GM18498 (cell line): ENCODE measurements at regions not wholly inside any gene's neighbourhood (a gene's known extent, or its start where the extent isn't known, plus 50 kb on each side); places are given as distances from the start of the nearest gene placed in this dataset.
"Not testable (repeated sequence)": the region's sequence is repeated elsewhere in the genome, so short reads cannot be mapped to it uniquely, and the experiment has no call there.

ENCODE experiments used
- ATAC-seq: cut with Tn5 transposase; IDR thresholded peaks from one replicate; pipeline ENCODE4 v1.9.1; 2021; ENCODE audit warnings: mild to moderate bottlenecking, moderate library complexity; ENCODE audit not compliant: unreplicated experiment

- no peak for ATAC-seq
Observed at GRCh38 chr9:78383130-78383529, 86.2 kb downstream of the PSAT1 start.

- no peak for ATAC-seq
Observed at GRCh38 chr9:78386348-78386747, 89.4 kb downstream of the PSAT1 start.

- no peak for ATAC-seq
Observed at GRCh38 chr9:78386773-78387172, 89.8 kb downstream of the PSAT1 start.

GRCh38 chr9:78393340-78393739 is 96.4 kb downstream of the PSAT1 start:
- ATAC-seq, result no peak

- no peak for ATAC-seq
Observed at GRCh38 chr9:78393932-78394331, 97.0 kb downstream of the PSAT1 start.

- ATAC-seq, result no peak
Observed at GRCh38 chr9:78396087-78396486, 99.2 kb downstream of the PSAT1 start.

- ATAC-seq, result no peak
Observed at GRCh38 chr9:78397045-78397444, 100.1 kb downstream of the PSAT1 start.

GRCh38 chr9:78397454-78397853 is 100.5 kb downstream of the PSAT1 start:
- ATAC-seq, result no peak

- no peak for ATAC-seq
Observed at GRCh38 chr9:78399153-78399552, 102.2 kb downstream of the PSAT1 start.

- no peak for ATAC-seq
Observed at GRCh38 chr9:78400496-78400895, 103.6 kb downstream of the PSAT1 start.

GRCh38 chr9:78405461-78405860 is 108.5 kb downstream of the PSAT1 start:
- no peak for ATAC-seq

- no peak for ATAC-seq
Observed at GRCh38 chr9:78406146-78406545, 109.2 kb downstream of the PSAT1 start.

- ATAC-seq, result no peak
Observed at GRCh38 chr9:78406933-78407332, 110.0 kb downstream of the PSAT1 start.

GRCh38 chr9:78407636-78408312 is 110.8 kb downstream of the PSAT1 start:
- no peak for ATAC-seq

GRCh38 chr9:78408388-78408787 is 111.5 kb downstream of the PSAT1 start:
- ATAC-seq, result no peak

- not testable (repeated sequence) for ATAC-seq
Observed at GRCh38 chr9:78409928-78410510, 113.1 kb downstream of the PSAT1 start.

- no peak for ATAC-seq
Observed at GRCh38 chr9:78422309-78422708, 125.4 kb downstream of the PSAT1 start.

- no peak for ATAC-seq
Observed at GRCh38 chr9:78424299-78424698, 127.4 kb downstream of the PSAT1 start.

GRCh38 chr9:78428640-78429039 is 131.7 kb downstream of the PSAT1 start:
- no peak for ATAC-seq

- no peak for ATAC-seq
Observed at GRCh38 chr9:78430387-78430786, 133.5 kb downstream of the PSAT1 start.

GRCh38 chr9:78431039-78431438 is 134.1 kb downstream of the PSAT1 start:
- ATAC-seq, result not testable (repeated sequence)

- no peak for ATAC-seq
Observed at GRCh38 chr9:78436873-78437272, 139.9 kb downstream of the PSAT1 start.

GRCh38 chr9:78437296-78437695 is 140.4 kb downstream of the PSAT1 start:
- ATAC-seq, result no peak
